WTC11 (cell line): ENCODE measurements at regions not wholly inside any gene's neighbourhood (a gene's known extent, or its start where the extent isn't known, plus 50 kb on each side); places are given as distances from the start of the nearest gene placed in this dataset.

Experiments
- ATAC-seq: fragments of 200-7000 bp; cut with Tn5 transposase; 2 replicates; pipeline ENCODE4 v1.10.0; 2021; ENCODE audit warnings: mild to moderate bottlenecking, moderate library complexity
- CTCF ChIA-PET: fragments of 300-600 bp; sonication (Branson Sonifier 250); formaldehyde crosslinking; loops from one replicate; lab custom pipeline; 2021; ENCODE audit warnings: antibody characterized with exemption; lab: Charles Lee
- POLR2A ChIA-PET: fragments of 350-600 bp; sonication (Branson Sonifier 250); formaldehyde crosslinking; loops from one replicate; lab custom pipeline; 2021; ENCODE audit warnings: antibody characterized with exemption; lab: Charles Lee
- DNase-seq: peaks from one replicate; pipeline ENCODE4 v3.0.0; 2021; ENCODE audit warnings: low spot score
- H3K27ac Mint-ChIP-seq: 2 replicates; pipeline ENCODE4 v1.8.0; 2021; ENCODE audit warnings: mixed read lengths
- H3K27me3 Mint-ChIP-seq: 2 replicates; pipeline ENCODE4 v1.8.0; 2021; ENCODE audit warnings: low read depth, mild to moderate bottlenecking, moderate library complexity, mixed read lengths
- H3K36me3 Mint-ChIP-seq: 2 replicates; pipeline ENCODE4 v1.8.0; 2021; ENCODE audit warnings: mixed read lengths
- H3K4me1 Mint-ChIP-seq: 2 replicates; pipeline ENCODE4 v1.8.0; 2022; ENCODE audit warnings: mixed read lengths
- H3K4me3 Mint-ChIP-seq: 2 replicates; pipeline ENCODE4 v1.8.0; 2021; ENCODE audit warnings: mild to moderate bottlenecking, moderate library complexity, mixed read lengths
- H3K9me3 Mint-ChIP-seq: 2 replicates; pipeline ENCODE4 v1.8.0; 2021; ENCODE audit warnings: mixed read lengths
- ARID4B ChIP-seq: sonication (generic); formaldehyde crosslinking; IDR thresholded peaks from 2 replicates; pipeline ENCODE4 v1.8.0; 2023; ENCODE audit warnings: missing genetic modification reagents, mild to moderate bottlenecking, borderline replicate concordance
- ELF4 ChIP-seq: sonication (generic); formaldehyde crosslinking; IDR thresholded peaks from 2 replicates; pipeline ENCODE4 v1.8.1; 2022; ENCODE audit warnings: low read depth, mild to moderate bottlenecking, moderate library complexity, missing genetic modification reagents
- FOXJ3 ChIP-seq: sonication (generic); formaldehyde crosslinking; IDR thresholded peaks from 2 replicates; pipeline ENCODE4 v1.9.0; 2021; ENCODE audit warnings: missing genetic modification reagents, mild to moderate bottlenecking, borderline replicate concordance
- FOXP4 ChIP-seq: sonication (generic); formaldehyde crosslinking; IDR thresholded peaks from 2 replicates; pipeline ENCODE4 v1.8.0; 2022; ENCODE audit warnings: mild to moderate bottlenecking, missing genetic modification reagents
- GRHL2 ChIP-seq: fragments of 250-450 bp; sonication (Bioruptor Pico); IDR thresholded peaks from 2 replicates; pipeline ENCODE4 v1.8.0; 2022; ENCODE audit warnings: mild to moderate bottlenecking, moderate library complexity; ENCODE audit not compliant: insufficient replicate concordance, severe bottlenecking
- JUN ChIP-seq: sonication (generic); formaldehyde crosslinking; IDR thresholded peaks from 2 replicates; pipeline ENCODE4 v1.8.0; 2023; ENCODE audit warnings: mild to moderate bottlenecking, missing genetic modification reagents
- NFYB ChIP-seq: sonication (generic); formaldehyde crosslinking; conservative IDR thresholded peaks from 2 replicates; pipeline ENCODE4 v1.8.0; 2022; ENCODE audit warnings: low read depth, missing genetic modification reagents
- SMAD3 ChIP-seq: sonication (generic); formaldehyde crosslinking; IDR thresholded peaks from 2 replicates; pipeline ENCODE4 v1.8.0; 2022; ENCODE audit warnings: missing genetic modification reagents, mild to moderate bottlenecking, borderline replicate concordance
- SOX15 ChIP-seq: fragments of 250-450 bp; sonication (Bioruptor Pico); IDR thresholded peaks from 2 replicates; pipeline ENCODE4 v1.9.0; 2021; ENCODE audit warnings: mild to moderate bottlenecking
- SP1 ChIP-seq: sonication (generic); formaldehyde crosslinking; conservative IDR thresholded peaks from 2 replicates; pipeline ENCODE4 v1.8.1; 2022; ENCODE audit warnings: missing genetic modification reagents
- ZNF263 ChIP-seq: sonication (generic); formaldehyde crosslinking; IDR thresholded peaks from 2 replicates; pipeline ENCODE4 v1.8.1; 2022; ENCODE audit warnings: low read depth, mild to moderate bottlenecking, moderate library complexity, missing genetic modification reagents
- ZNF317 ChIP-seq: sonication (generic); formaldehyde crosslinking; IDR thresholded peaks from 2 replicates; pipeline ENCODE4 v1.8.1; 2023; ENCODE audit warnings: low read depth, mild to moderate bottlenecking, moderate library complexity, missing genetic modification reagents, borderline replicate concordance
- ZNF423 ChIP-seq: fragments of 250-450 bp; sonication (Bioruptor Pico); IDR thresholded peaks from 2 replicates; pipeline ENCODE4 v2.1.2; 2022; ENCODE audit warnings: mild to moderate bottlenecking, moderate library complexity
- TF ChIP-seq, protein P1 (sequence below): fragments of 200-600 bp; IDR thresholded peaks from 2 replicates; pipeline ENCODE4 v1.8.0; 2022; ENCODE audit warnings: antibody characterized with exemption
- TF ChIP-seq, protein P2 (sequence below): fragments of 250-450 bp; sonication (Bioruptor Pico); IDR thresholded peaks from 2 replicates; pipeline ENCODE4 v2.1.2; 2022; ENCODE audit warnings: mild to moderate bottlenecking, moderate library complexity
- TF ChIP-seq, protein P3 (sequence below): fragments of 250-450 bp; sonication (Bioruptor Pico); IDR thresholded peaks from 2 replicates; pipeline ENCODE4 v1.9.0; 2021; ENCODE audit warnings: mild to moderate bottlenecking
- TF ChIP-seq, protein P4 (sequence below): sonication (generic); formaldehyde crosslinking; IDR thresholded peaks from 2 replicates; pipeline ENCODE4 v1.8.1; 2023; ENCODE audit warnings: mild to moderate bottlenecking, missing genetic modification reagents, borderline replicate concordance
- TF ChIP-seq, protein P5 (sequence below): sonication (generic); formaldehyde crosslinking; IDR thresholded peaks from 2 replicates; pipeline ENCODE4 v1.8.1; 2022; ENCODE audit warnings: mild to moderate bottlenecking, missing genetic modification reagents, moderate library complexity, borderline replicate concordance

DNA sequence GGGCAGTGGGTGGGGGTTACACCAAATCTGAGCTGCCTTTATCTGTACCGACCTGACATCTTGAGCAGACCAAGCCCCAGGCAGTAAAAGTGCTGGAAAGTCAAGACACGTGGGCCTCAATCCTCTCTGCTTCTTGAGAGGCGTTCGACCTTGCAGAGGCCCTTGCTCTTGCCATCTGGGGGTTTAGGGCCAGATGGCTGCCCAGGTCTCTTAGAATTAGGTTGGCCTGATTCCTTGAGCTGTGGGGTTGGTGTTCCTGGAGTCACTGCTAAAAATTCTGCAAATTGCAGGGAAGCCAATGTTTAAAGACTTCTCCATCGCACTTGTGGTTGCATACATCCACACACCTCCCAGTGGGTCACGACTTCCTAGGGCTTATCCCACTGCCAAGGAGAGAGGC lies 238.2 kb upstream of the ASIC2 start:
- peaks cover 14% of the 10 kb centered on the region for H3K9me3 Mint-ChIP-seq
- H3K4me1 Mint-ChIP-seq, result peaks cover 12% of the 10 kb centered on the region
- peaks cover 6% of the 10 kb centered on the region; the same call in 1 of the 2 replicates for H3K36me3 Mint-ChIP-seq
- H3K27ac Mint-ChIP-seq, result no peak overlapping the region
- DNase-seq (no peak), ATAC-seq (no peak)
- TF ChIP-seq JUN (no peak), ELF4 (CRISPR knock-in tag) (no peak), ZNF263 (CRISPR knock-in tag) (no peak), SMAD3 (CRISPR knock-in tag) (no peak), ZNF423 (no peak), SOX15 (CRISPR knock-in tag) (no peak)
- TF ChIP-seq, protein P1, sequence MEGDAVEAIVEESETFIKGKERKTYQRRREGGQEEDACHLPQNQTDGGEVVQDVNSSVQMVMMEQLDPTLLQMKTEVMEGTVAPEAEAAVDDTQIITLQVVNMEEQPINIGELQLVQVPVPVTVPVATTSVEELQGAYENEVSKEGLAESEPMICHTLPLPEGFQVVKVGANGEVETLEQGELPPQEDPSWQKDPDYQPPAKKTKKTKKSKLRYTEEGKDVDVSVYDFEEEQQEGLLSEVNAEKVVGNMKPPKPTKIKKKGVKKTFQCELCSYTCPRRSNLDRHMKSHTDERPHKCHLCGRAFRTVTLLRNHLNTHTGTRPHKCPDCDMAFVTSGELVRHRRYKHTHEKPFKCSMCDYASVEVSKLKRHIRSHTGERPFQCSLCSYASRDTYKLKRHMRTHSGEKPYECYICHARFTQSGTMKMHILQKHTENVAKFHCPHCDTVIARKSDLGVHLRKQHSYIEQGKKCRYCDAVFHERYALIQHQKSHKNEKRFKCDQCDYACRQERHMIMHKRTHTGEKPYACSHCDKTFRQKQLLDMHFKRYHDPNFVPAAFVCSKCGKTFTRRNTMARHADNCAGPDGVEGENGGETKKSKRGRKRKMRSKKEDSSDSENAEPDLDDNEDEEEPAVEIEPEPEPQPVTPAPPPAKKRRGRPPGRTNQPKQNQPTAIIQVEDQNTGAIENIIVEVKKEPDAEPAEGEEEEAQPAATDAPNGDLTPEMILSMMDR, result no peak
- peaks cover 3% of the 10 kb centered on the region; the same call in 1 of the 2 replicates for H3K27me3 Mint-ChIP-seq
- ChIA-PET POLR2A (no interaction called here), CTCF (interaction anchor here (2.3 kb wide), 1 partner anchor 10 kb away, joined by 8 read pairs; no protein-coding TSS in a partner anchor)
- H3K4me3 Mint-ChIP-seq, result no peak overlapping the region

GRCh38 chr17:33534087-33534486 lies 241.0 kb upstream of the ASIC2 start:
- ChIA-PET POLR2A (no interaction called here), CTCF (interaction anchor here (1.1 to 3.1 kb wide), 3 partner anchors 12 to 117 kb away, joined by 3 to 12 read pairs (median 5); no protein-coding TSS in a partner anchor)
- Mint-ChIP-seq H3K27me3 (no peaks in the 10 kb centered on the region; the same call in 1 of the 2 replicates), H3K4me1 (peaks cover 15% of the 10 kb centered on the region), H3K4me3 (no peak overlapping the region), H3K9me3 (no peaks in the 10 kb centered on the region), H3K36me3 (no peaks in the 10 kb centered on the region), H3K27ac (no peak overlapping the region)
- ATAC-seq, result no peak
- DNase-seq, result no peak
- TF ChIP-seq JUN (no peak), FOXP4 (no peak), NFYB (CRISPR knock-in tag) (no peak), ZNF317 (no peak), ZNF423 (no peak), SP1 (CRISPR knock-in tag) (no peak), FOXJ3 (CRISPR knock-in tag) (no peak), GRHL2 (CRISPR knock-in tag) (no peak), ARID4B (CRISPR knock-in tag) (no peak)
- TF ChIP-seq, protein P2, sequence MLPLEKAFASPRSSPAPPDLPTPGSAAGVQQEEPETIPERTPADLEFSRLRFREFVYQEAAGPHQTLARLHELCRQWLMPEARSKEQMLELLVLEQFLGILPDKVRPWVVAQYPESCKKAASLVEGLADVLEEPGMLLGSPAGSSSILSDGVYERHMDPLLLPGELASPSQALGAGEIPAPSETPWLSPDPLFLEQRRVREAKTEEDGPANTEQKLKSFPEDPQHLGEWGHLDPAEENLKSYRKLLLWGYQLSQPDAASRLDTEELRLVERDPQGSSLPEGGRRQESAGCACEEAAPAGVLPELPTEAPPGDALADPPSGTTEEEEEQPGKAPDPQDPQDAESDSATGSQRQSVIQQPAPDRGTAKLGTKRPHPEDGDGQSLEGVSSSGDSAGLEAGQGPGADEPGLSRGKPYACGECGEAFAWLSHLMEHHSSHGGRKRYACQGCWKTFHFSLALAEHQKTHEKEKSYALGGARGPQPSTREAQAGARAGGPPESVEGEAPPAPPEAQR (CRISPR knock-in tag), result no peak
- TF ChIP-seq, protein P3, sequence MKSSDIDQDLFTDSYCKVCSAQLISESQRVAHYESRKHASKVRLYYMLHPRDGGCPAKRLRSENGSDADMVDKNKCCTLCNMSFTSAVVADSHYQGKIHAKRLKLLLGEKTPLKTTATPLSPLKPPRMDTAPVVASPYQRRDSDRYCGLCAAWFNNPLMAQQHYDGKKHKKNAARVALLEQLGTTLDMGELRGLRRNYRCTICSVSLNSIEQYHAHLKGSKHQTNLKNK (CRISPR knock-in tag), result no peak
- TF ChIP-seq, protein P4, sequence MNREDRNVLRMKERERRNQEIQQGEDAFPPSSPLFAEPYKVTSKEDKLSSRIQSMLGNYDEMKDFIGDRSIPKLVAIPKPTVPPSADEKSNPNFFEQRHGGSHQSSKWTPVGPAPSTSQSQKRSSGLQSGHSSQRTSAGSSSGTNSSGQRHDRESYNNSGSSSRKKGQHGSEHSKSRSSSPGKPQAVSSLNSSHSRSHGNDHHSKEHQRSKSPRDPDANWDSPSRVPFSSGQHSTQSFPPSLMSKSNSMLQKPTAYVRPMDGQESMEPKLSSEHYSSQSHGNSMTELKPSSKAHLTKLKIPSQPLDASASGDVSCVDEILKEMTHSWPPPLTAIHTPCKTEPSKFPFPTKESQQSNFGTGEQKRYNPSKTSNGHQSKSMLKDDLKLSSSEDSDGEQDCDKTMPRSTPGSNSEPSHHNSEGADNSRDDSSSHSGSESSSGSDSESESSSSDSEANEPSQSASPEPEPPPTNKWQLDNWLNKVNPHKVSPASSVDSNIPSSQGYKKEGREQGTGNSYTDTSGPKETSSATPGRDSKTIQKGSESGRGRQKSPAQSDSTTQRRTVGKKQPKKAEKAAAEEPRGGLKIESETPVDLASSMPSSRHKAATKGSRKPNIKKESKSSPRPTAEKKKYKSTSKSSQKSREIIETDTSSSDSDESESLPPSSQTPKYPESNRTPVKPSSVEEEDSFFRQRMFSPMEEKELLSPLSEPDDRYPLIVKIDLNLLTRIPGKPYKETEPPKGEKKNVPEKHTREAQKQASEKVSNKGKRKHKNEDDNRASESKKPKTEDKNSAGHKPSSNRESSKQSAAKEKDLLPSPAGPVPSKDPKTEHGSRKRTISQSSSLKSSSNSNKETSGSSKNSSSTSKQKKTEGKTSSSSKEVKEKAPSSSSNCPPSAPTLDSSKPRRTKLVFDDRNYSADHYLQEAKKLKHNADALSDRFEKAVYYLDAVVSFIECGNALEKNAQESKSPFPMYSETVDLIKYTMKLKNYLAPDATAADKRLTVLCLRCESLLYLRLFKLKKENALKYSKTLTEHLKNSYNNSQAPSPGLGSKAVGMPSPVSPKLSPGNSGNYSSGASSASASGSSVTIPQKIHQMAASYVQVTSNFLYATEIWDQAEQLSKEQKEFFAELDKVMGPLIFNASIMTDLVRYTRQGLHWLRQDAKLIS (CRISPR knock-in tag), result no peak
- TF ChIP-seq, protein P5, sequence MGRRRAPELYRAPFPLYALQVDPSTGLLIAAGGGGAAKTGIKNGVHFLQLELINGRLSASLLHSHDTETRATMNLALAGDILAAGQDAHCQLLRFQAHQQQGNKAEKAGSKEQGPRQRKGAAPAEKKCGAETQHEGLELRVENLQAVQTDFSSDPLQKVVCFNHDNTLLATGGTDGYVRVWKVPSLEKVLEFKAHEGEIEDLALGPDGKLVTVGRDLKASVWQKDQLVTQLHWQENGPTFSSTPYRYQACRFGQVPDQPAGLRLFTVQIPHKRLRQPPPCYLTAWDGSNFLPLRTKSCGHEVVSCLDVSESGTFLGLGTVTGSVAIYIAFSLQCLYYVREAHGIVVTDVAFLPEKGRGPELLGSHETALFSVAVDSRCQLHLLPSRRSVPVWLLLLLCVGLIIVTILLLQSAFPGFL (CRISPR knock-in tag), result no peak
